MM.1S (cell line): ENCODE measurements at regions not wholly inside any gene's neighbourhood (a gene's known extent, or its start where the extent isn't known, plus 50 kb on each side); places are given as distances from the start of the nearest gene placed in this dataset.

Experiments
- DNase-seq: peaks from one replicate; pipeline ENCODE4 v3.0.0-alpha.2; 2015
- H2AFZ ChIP-seq: fragments of 300-600 bp; sonication (generic); 2 replicates; pipeline ENCODE4 v1.6.0; 2016; ENCODE audit warnings: antibody characterized with exemption, low read length
- H3F3A ChIP-seq: fragments of 300-600 bp; sonication (generic); 2 replicates; pipeline ENCODE4 v1.6.1; 2016; ENCODE audit warnings: mild to moderate bottlenecking, antibody characterized with exemption, low read length, moderate library complexity, mixed read lengths; ENCODE audit not compliant: insufficient read depth
- H3K27ac ChIP-seq: fragments of 300-600 bp; sonication (generic); 2 replicates; pipeline ENCODE4 v1.5.1; 2016; ENCODE audit warnings: mild to moderate bottlenecking, low read length
- H3K27me3 ChIP-seq: fragments of 300-600 bp; sonication (generic); replicated peaks from 2 replicates; pipeline ENCODE4 v1.6.0; 2016; ENCODE audit warnings: low read length; ENCODE audit not compliant: insufficient read depth
- H3K36me3 ChIP-seq: fragments of 300-600 bp; sonication (generic); replicated peaks from 2 replicates; pipeline ENCODE4 v1.6.1; 2016; ENCODE audit warnings: mild to moderate bottlenecking, low read length, mixed read lengths; ENCODE audit not compliant: insufficient read depth
- H3K4me1 ChIP-seq: fragments of 300-600 bp; sonication (generic); 2 replicates; pipeline ENCODE4 v1.6.1; 2016; ENCODE audit warnings: low read length, mixed read lengths
- H3K4me2 ChIP-seq: fragments of 300-600 bp; sonication (generic); 2 replicates; pipeline ENCODE4 v1.6.0; 2016; ENCODE audit warnings: low read depth, low read length
- H3K4me3 ChIP-seq: fragments of 300-600 bp; sonication (generic); 2 replicates; pipeline ENCODE4 v1.5.1; 2016; ENCODE audit warnings: low read length, mixed read lengths
- H3K79me2 ChIP-seq: fragments of 300-600 bp; sonication (generic); 2 replicates; pipeline ENCODE4 v1.6.1; 2016; ENCODE audit warnings: mixed run types, low read length, mixed read lengths
- H3K9ac ChIP-seq: fragments of 300-600 bp; sonication (generic); 2 replicates; pipeline ENCODE4 v1.6.1; 2016; ENCODE audit warnings: low read length, mixed read lengths
- H3K9me2 ChIP-seq: fragments of 300-600 bp; sonication (generic); replicated peaks from 2 replicates; pipeline ENCODE4 v1.6.1; 2016; ENCODE audit warnings: mild to moderate bottlenecking, low read length, mixed read lengths; ENCODE audit not compliant: insufficient read depth
- H3K9me3 ChIP-seq: fragments of 300-600 bp; sonication (generic); replicated peaks from 2 replicates; pipeline ENCODE4 v1.6.1; 2016; ENCODE audit warnings: mild to moderate bottlenecking, low read length, mixed read lengths; ENCODE audit not compliant: insufficient read depth
- H4K20me1 ChIP-seq: fragments of 300-600 bp; sonication (generic); 2 replicates; pipeline ENCODE4 v1.6.1; 2016; ENCODE audit warnings: mild to moderate bottlenecking, low read length, moderate library complexity, mixed read lengths; ENCODE audit not compliant: insufficient read depth
- CTCF ChIP-seq: fragments of 300-600 bp; sonication (generic); IDR thresholded peaks from 2 replicates; pipeline ENCODE4 v1.5.1; 2016; ENCODE audit warnings: antibody characterized with exemption, low read length, mixed read lengths
- EZH2 ChIP-seq: fragments of 300-600 bp; sonication (generic); optimal IDR thresholded peaks from 2 replicates; pipeline ENCODE3; 2017; ENCODE audit warnings: low read depth, mild to moderate bottlenecking, antibody characterized with exemption, low read length, mixed read lengths
- EZH2phosphoT487 ChIP-seq: fragments of 300-600 bp; sonication (generic); IDR thresholded peaks from 2 replicates; pipeline ENCODE4 v1.6.1; 2018; ENCODE audit warnings: antibody characterized with exemption, low read length

- no peaks in the 10 kb centered on the region for H3K9me2 ChIP-seq
- H3K4me1 ChIP-seq, result no peaks in the 10 kb centered on the region
- no peaks in the 10 kb centered on the region for H3K9me3 ChIP-seq
- H3K36me3 ChIP-seq, result no peaks in the 10 kb centered on the region
- DNase-seq, result no peak
- H3K4me3 ChIP-seq, result no peak overlapping the region
- no peak overlapping the region for H3K4me2 ChIP-seq
- H3K27ac ChIP-seq, result no peak overlapping the region
- no peaks in the 10 kb centered on the region for H4K20me1 ChIP-seq
- H3F3A ChIP-seq, result no peaks in the 10 kb centered on the region
- H3K27me3 ChIP-seq, result no peaks in the 10 kb centered on the region
- H3K9ac ChIP-seq, result no peak overlapping the region
- H3K79me2 ChIP-seq, result no peaks in the 10 kb centered on the region
- TF ChIP-seq EZH2 (no peak), EZH2phosphoT487 (no peak), CTCF (no peak)
- H2AFZ ChIP-seq, result no peak overlapping the region
Observed at GRCh38 chr5:66329078-66329477, 185.0 kb downstream of the SREK1 start.

DNA sequence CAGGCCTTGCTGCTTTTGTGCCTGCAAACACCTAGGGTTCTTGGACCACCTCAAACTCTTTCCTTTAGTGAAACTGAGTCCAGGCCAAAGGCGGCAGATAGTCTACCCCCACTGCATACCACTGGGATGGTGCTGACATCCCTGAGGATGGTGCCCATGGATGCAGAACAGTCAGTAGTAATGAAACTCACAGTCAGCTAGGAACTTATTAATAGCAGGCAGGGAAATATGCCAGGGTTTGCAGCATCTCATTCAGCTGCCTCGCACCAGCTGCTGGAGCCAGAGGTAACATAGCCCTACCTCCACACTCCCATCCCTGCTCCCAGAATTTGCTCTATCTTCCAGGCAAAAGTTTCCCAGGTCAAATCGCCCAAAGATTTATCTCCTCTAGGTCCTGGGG, 189.1 kb downstream of the SREK1 start:
- Histone ChIP-seq H4K20me1 (no peaks in the 10 kb centered on the region), H3K79me2 (no peaks in the 10 kb centered on the region), H3K27me3 (no peaks in the 10 kb centered on the region), H3F3A (no peaks in the 10 kb centered on the region), H3K9ac (no peak overlapping the region), H3K9me2 (no peaks in the 10 kb centered on the region), H3K27ac (no peak overlapping the region), H2AFZ (no peak overlapping the region), H3K4me2 (no peak overlapping the region), H3K36me3 (no peaks in the 10 kb centered on the region), H3K4me1 (no peaks in the 10 kb centered on the region), H3K9me3 (no peaks in the 10 kb centered on the region), H3K4me3 (no peak overlapping the region)
- no peak for TF ChIP-seq CTCF
- TF ChIP-seq EZH2phosphoT487, result no peak
- no peak for TF ChIP-seq EZH2
- DNase-seq, result no peak

DNA sequence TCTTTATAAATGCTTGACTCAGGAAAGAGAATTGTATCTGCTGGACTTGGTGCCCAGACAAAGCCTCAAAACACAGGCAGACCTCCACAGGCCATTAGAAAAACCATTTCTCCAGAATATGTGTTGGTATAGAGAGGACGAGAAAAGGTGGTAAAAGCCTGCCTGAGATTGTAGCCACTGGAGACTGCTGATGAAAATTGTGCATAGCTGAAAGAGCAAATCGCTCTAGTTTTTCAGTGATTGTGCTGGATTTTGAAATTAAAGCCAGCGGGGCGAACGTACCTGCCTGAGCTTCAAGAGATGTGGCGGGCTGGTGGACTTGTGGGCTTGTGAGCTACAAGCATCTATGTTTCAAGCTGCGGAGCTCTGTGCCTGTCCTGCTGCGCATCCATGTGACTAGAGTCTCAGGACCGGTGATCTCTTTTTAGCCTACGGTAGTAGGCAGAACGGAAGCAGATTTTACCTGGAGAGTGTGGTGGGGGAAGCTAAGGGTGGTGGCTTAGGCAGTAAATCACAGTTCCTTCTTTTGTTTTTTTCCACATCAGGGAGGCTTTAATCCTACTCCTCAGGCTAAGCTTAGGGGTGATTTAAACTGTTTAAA, 193.6 kb downstream of the SREK1 start:
- Histone ChIP-seq H3K27ac (no peak overlapping the region), H3K9me2 (no peaks in the 10 kb centered on the region), H3K4me2 (no peak overlapping the region), H3K79me2 (no peaks in the 10 kb centered on the region), H3K27me3 (no peaks in the 10 kb centered on the region), H3F3A (no peaks in the 10 kb centered on the region), H3K4me3 (no peak overlapping the region), H3K4me1 (no peaks in the 10 kb centered on the region), H2AFZ (no peak overlapping the region), H3K36me3 (no peaks in the 10 kb centered on the region), H3K9ac (no peak overlapping the region), H3K9me3 (no peaks in the 10 kb centered on the region), H4K20me1 (no peaks in the 10 kb centered on the region)
- no peak for DNase-seq
- TF ChIP-seq EZH2phosphoT487, result no peak
- no peak for TF ChIP-seq CTCF
- TF ChIP-seq EZH2, result no peak
